C4-2B (cell line): ENCODE measurements at regions not wholly inside any gene's neighbourhood (a gene's known extent, or its start where the extent isn't known, plus 50 kb on each side); places are given as distances from the start of the nearest gene placed in this dataset.

Experiments
- CTCF ChIP-seq: fragments of 450-650 bp; conservative IDR thresholded peaks from 2 replicates; pipeline ENCODE4 v1.5.1; 2017; ENCODE audit warnings: mild to moderate bottlenecking
- ZFX ChIP-seq: fragments of 450-650 bp; IDR thresholded peaks from 2 replicates; pipeline ENCODE4 v1.6.1; 2017

GRCh38 chr5:155106221-155106620, 92.7 kb downstream of the KIF4B start:
- TF ChIP-seq CTCF: no peak
- TF ChIP-seq ZFX: no peak
